Skeletal muscle cell (primary cell): ENCODE measurements at regions not wholly inside any gene's neighbourhood (a gene's known extent, or its start where the extent isn't known, plus 50 kb on each side); places are given as distances from the start of the nearest gene placed in this dataset.
"Not testable (repeated sequence)": the region's sequence is repeated elsewhere in the genome, so short reads cannot be mapped to it uniquely, and the experiment has no call there.

Experiments
- DNase-seq: peaks from one replicate; pipeline ENCODE4 v3.0.0-alpha.2; 2010; ENCODE audit warnings: low read depth
- H3K4me3 ChIP-seq: 2 replicates; pipeline ENCODE4 v1.5.1; 2011; ENCODE audit warnings: low read depth, mild to moderate bottlenecking, control low read depth, low read length, moderate library complexity

- not testable (repeated sequence) for H3K4me3 ChIP-seq, DNase-seq
Observed at GRCh38 chrX:141520750-141521149, 63.8 kb downstream of the SPANXA1 start.

- not testable (repeated sequence) for H3K4me3 ChIP-seq, DNase-seq
Observed at GRCh38 chrX:141475788-141476187, 108.8 kb downstream of the SPANXA1 start.

GRCh38 chrX:141469469-141469868 lies 115.1 kb downstream of the SPANXA1 start:
- DNase-seq = no peak
- H3K4me3 ChIP-seq = no peak overlapping the region

- DNase-seq = no peak
- H3K4me3 ChIP-seq = no peak overlapping the region
Observed at GRCh38 chrX:141468940-141469339, 115.6 kb downstream of the SPANXA1 start.

- DNase-seq = no peak
- no peak overlapping the region for H3K4me3 ChIP-seq
Observed at GRCh38 chrX:141467442-141467841, 117.1 kb downstream of the SPANXA1 start.

GRCh38 chrX:141455103-141455502 lies 129.4 kb downstream of the SPANXA1 start:
- DNase-seq = no peak
- H3K4me3 ChIP-seq = no peak overlapping the region

GRCh38 chrX:141443922-141444321 lies 140.6 kb downstream of the SPANXA1 start:
- no peak overlapping the region for H3K4me3 ChIP-seq
- no peak for DNase-seq

GRCh38 chrX:141439651-141440050 lies 144.9 kb downstream of the SPANXA1 start:
- DNase-seq = no peak
- no peak overlapping the region for H3K4me3 ChIP-seq

- DNase-seq = no peak
- no peak overlapping the region for H3K4me3 ChIP-seq
Observed at GRCh38 chrX:141415889-141416288, 168.6 kb downstream of the SPANXA1 start.

GRCh38 chrX:141405853-141406492 lies 163.7 kb upstream of the SPANXC start:
- no peak overlapping the region for H3K4me3 ChIP-seq
- DNase-seq = peak; percentile 68

- no peak for DNase-seq
- H3K4me3 ChIP-seq = no peak overlapping the region
Observed at GRCh38 chrX:141405486-141405852, 163.2 kb upstream of the SPANXC start.

GRCh38 chrX:141402897-141403610 lies 160.7 kb upstream of the SPANXC start:
- DNase-seq = no peak
- no peak overlapping the region for H3K4me3 ChIP-seq

- H3K4me3 ChIP-seq = no peak overlapping the region
- DNase-seq = no peak
Observed at GRCh38 chrX:141396536-141396935, 154.2 kb upstream of the SPANXC start.

- H3K4me3 ChIP-seq = no peak overlapping the region
- DNase-seq = peak; percentile 0
Observed at GRCh38 chrX:141375011-141375760, 132.9 kb upstream of the SPANXC start.

GRCh38 chrX:141341743-141342142 lies 99.4 kb upstream of the SPANXC start:
- no peak overlapping the region for H3K4me3 ChIP-seq
- DNase-seq = no peak

- H3K4me3 ChIP-seq = no peak overlapping the region
- peak; percentile 51 for DNase-seq
Observed at GRCh38 chrX:141341341-141341740, 99.0 kb upstream of the SPANXC start.

- H3K4me3 ChIP-seq = no peak overlapping the region
- no peak for DNase-seq
Observed at GRCh38 chrX:141320801-141321200, 78.5 kb upstream of the SPANXC start.

GRCh38 chrX:141314441-141314840 lies 72.1 kb upstream of the SPANXC start:
- H3K4me3 ChIP-seq = no peak overlapping the region
- no peak for DNase-seq

- no peak for DNase-seq
- H3K4me3 ChIP-seq = no peak overlapping the region
Observed at GRCh38 chrX:141301017-141301416, 58.7 kb upstream of the SPANXC start.
